ENCODE measurements at regions not wholly inside any gene's neighbourhood (a gene's known extent, or its start where the extent isn't known, plus 50 kb on each side); places are given as distances from the start of the nearest gene placed in this dataset.
A peak's percentile ranks its signal among the peaks of the same experiment; 100 is the strongest.

GRCh38 chr1:22216966-22217365, 74.1 kb upstream of the WNT4 start:
- in situ Hi-C loops (cut with HindIII; ENCODE audit: low pct_unique_long_range_greater_than_20kb, low sequenced_read_pairs) = no loop called here
- no peak for DNase-seq (ENCODE audit: low read depth)

DNA sequence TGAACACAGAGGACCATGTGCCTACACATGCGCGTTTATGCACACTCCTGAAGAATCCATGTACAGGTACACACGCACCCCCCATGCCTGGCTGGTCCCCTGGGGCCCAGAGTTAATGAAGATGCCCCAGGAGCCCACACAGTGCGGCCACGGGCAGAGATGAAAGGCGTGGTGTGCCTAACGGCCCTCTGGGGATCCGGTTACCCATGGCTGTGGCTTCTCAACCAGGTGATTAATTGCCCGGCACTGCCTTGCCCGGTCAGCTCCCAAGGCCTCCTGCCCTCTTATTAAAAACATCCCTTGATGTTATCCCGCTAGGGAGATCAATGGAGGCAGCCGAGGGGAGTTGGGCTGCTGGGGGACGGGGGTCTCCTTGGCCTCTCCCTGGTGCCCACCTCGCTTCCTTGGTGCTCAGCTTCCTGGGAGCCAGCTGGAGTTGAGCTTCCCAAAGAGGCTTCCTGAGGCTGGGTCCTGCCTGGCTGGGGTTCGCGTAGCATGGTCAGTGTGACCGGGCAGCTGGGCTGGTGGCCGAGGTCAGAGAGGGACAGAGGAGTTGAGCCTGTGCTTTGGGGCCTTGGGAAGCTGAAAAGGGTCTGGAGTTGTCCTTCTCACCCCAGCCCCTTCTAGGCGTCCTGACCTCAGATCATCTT, 75.0 kb upstream of the WNT4 start:
- no peak for DNase-seq (ENCODE audit: low read depth)
- in situ Hi-C loops (cut with HindIII; ENCODE audit: low pct_unique_long_range_greater_than_20kb, low sequenced_read_pairs) = no loop called here

GRCh38 chr1:22218618-22219250, 75.8 kb upstream of the WNT4 start:
- in situ Hi-C loops (cut with HindIII; ENCODE audit: low pct_unique_long_range_greater_than_20kb, low sequenced_read_pairs) = no loop called here
- DNase-seq (ENCODE audit: low read depth) = no peak

GRCh38 chr1:22221233-22221780, 78.4 kb upstream of the WNT4 start:
- in situ Hi-C loops (cut with HindIII; ENCODE audit: low pct_unique_long_range_greater_than_20kb, low sequenced_read_pairs) = no loop called here

DNA sequence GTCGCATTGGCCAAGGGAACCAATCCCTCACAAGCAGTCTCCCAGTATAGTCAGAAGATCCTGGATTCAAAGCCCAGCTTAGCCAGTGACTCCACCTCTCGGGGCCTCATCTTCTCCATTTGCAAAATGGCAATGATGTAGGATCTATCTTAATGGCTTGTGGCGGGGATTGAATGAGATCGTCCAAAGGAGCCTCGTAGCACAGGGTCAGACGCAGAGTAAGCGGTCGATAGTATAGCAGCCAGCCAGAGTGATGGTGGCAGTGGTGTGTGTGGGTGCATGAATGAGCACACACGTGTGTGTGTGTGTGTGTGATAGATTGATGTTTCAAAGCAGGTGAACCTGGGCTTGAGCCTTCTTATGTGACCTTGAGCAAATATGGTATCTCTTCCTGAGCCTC, 79.8 kb upstream of the WNT4 start:
- in situ Hi-C loops (cut with HindIII; ENCODE audit: low pct_unique_long_range_greater_than_20kb, low sequenced_read_pairs) = no loop called here
- no peak for DNase-seq (ENCODE audit: low read depth)

More at GRCh38 chr1:22221233-22221780, 78.4 kb upstream of the WNT4 start:
- DNase-seq (ENCODE audit: low read depth) = no peak

- in situ Hi-C loops (cut with HindIII; ENCODE audit: low pct_unique_long_range_greater_than_20kb, low sequenced_read_pairs) = no loop called here
- DNase-seq (ENCODE audit: low read depth) = no peak
These were observed 80.3 kb upstream of the WNT4 start for GRCh38 chr1:22223176-22223575.

DNA sequence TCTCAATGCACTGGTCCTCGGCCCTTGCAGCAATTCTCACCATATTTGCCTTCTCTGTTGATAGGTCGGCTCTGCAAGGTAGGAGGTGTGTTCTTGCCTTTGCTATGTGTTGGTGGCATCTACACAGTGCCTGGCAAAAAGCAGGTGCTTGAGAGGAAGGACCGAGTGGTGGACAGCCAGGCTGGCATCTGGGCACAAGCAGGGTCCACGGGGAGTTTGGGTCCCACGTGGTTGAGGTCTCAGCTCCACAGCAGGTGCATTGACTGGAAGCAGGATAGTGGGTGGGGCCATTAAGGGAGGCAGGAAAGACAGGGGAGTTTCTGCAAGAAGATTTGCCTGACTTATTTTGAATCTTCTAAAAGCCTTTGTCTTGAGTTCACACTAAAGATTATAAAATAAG, 81.2 kb upstream of the WNT4 start:
- in situ Hi-C loops (cut with HindIII; ENCODE audit: low pct_unique_long_range_greater_than_20kb, low sequenced_read_pairs) = no loop called here

DNA sequence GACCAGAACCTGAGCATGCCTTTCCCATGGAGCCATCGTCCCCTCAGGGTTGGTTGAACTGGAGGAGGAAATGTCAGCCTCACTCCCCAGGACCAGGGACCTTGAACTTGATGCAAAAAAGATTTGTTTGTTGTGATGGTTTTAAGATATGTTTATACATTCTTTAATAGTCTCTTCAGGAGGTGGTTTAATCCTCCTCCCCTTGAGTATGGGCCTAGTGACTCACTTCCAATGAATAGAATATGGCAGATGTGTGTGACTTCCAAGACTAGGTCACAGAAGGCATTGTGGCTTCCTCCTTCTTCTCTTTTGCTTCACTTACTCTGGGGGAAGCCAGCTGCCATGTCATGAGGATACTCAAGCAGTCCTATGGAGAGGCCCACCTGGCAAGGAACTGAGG, 81.7 kb upstream of the WNT4 start:
- in situ Hi-C loops (cut with HindIII; ENCODE audit: low pct_unique_long_range_greater_than_20kb, low sequenced_read_pairs) = no loop called here
- no peak for DNase-seq (ENCODE audit: low read depth)

More for the DNA sequence above, 81.2 kb upstream of the WNT4 start:
- DNase-seq (ENCODE audit: low read depth) = no peak

- DNase-seq (ENCODE audit: low read depth) = no peak
- in situ Hi-C loops (cut with HindIII; ENCODE audit: low pct_unique_long_range_greater_than_20kb, low sequenced_read_pairs) = no loop called here
These were observed 83.1 kb upstream of the WNT4 start for GRCh38 chr1:22225858-22226589.

DNA sequence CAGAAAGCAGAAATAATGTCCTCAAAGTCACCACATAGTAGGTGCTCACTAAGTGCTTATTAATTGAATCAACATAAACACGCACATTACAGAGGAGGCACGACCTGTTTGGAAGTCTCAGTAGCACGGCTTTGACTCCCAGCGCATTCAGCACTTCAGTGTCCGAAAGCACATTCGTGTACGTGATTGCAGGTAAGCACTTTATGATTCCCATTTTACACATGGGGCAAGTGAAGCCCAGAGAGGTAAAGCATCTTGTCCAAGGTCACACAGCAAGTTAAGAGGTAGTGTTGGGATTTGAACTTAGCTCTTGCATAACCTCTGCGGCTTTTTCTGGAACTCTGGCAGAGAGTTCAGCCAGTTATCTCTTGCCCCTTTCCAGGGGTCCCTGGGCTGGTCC, 85.2 kb upstream of the WNT4 start:
- no peak for DNase-seq (ENCODE audit: low read depth)
- in situ Hi-C loops (cut with HindIII; ENCODE audit: low pct_unique_long_range_greater_than_20kb, low sequenced_read_pairs) = no loop called here

GRCh38 chr1:22228505-22228911, 85.6 kb upstream of the WNT4 start:
- in situ Hi-C loops (cut with HindIII; ENCODE audit: low pct_unique_long_range_greater_than_20kb, low sequenced_read_pairs) = no loop called here
- DNase-seq (ENCODE audit: low read depth) = peak; percentile 12

- in situ Hi-C loops (cut with HindIII; ENCODE audit: low pct_unique_long_range_greater_than_20kb, low sequenced_read_pairs) = no loop called here
- DNase-seq (ENCODE audit: low read depth) = peak; percentile 77
These were observed 86.5 kb upstream of the WNT4 start for GRCh38 chr1:22229379-22229778.

- no peak for DNase-seq (ENCODE audit: low read depth)
- in situ Hi-C loops (cut with HindIII; ENCODE audit: low pct_unique_long_range_greater_than_20kb, low sequenced_read_pairs) = no loop called here
These were observed 88.2 kb upstream of the WNT4 start for GRCh38 chr1:22231068-22231593.

DNA sequence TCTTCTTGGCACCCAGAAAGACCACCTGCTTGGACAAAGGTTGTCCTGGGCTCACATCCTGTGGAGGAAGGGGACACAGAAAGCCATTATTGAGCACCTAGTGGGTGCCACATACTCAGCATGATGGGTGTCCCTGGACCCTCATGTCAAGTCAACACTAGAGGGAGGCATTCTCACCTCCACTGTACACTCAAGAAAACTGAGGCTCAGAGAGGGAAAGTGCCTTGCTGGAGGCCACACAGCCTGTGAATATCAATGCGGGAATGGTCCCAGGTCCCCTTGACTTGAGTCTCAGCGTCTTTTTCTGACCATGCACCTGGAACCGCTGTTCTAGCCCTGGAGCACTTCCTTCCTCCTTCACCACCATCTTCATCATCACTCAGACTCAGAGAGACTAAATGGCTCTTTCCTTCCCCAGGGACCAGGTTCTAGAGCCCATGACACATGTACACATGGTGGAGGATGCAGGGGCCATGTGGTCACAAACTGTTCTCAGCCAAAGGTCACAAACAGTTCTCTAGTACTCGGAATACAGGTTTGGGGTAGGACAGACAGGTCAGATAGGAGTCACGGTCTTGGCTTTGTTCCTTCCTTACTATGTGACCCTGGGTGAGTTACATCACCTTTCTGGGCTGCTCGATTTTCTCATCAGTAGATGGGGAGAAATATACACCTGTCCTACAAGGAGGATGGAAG, 89.2 kb upstream of the WNT4 start:
- in situ Hi-C loops (cut with HindIII; ENCODE audit: low pct_unique_long_range_greater_than_20kb, low sequenced_read_pairs) = no loop called here
- DNase-seq (ENCODE audit: low read depth) = no peak

- DNase-seq (ENCODE audit: low read depth) = no peak
- in situ Hi-C loops (cut with HindIII; ENCODE audit: low pct_unique_long_range_greater_than_20kb, low sequenced_read_pairs) = no loop called here
These were observed 90.3 kb upstream of the WNT4 start for GRCh38 chr1:22233222-22233621.

- in situ Hi-C loops (cut with HindIII; ENCODE audit: low pct_unique_long_range_greater_than_20kb, low sequenced_read_pairs) = no loop called here
These were observed 91.7 kb upstream of the WNT4 start for GRCh38 chr1:22234476-22235030.

DNA sequence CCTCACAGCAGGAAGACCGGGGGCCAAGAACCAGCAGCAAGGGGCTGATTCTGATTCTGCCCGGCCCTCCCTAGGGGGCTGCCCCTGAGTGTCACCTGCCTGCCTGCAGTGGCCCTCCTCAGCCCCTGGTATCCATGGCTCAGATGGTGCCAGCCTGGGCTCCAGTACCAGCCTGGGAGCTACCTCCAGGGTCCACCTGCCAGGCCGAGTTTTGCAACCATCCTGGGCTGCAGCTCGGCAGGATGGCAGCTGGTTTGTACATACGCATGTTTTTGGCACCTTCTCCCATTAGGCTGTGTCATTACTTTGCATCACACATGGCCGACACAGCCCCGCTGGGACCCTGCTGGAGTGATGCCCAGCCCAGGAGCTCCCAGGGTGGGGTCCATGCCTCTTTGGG, 93.3 kb upstream of the WNT4 start:
- no peak for DNase-seq (ENCODE audit: low read depth)
- in situ Hi-C loops (cut with HindIII; ENCODE audit: low pct_unique_long_range_greater_than_20kb, low sequenced_read_pairs) = no loop called here

More at GRCh38 chr1:22234476-22235030, 91.7 kb upstream of the WNT4 start:
- DNase-seq (ENCODE audit: low read depth) = no peak

DNA sequence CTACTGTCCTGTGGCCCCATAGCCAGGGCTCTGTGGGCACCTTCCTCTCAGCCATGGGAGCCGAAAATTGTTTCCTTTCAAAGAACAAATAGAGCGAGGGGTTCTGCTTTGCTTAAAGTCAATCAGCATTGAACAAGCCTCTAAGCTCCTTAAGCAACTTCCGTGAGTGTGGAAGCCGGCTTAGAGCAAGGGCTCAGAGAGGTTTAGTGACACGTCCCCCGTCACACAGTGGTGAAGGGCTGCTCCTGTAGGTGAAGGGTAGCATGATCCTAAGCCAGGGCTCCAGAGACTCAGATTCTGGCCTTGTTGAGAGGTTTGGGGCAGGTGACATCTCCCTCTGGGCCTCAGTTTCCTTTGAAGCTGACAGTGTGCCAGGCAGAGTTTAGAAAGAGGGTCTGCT, 94.0 kb upstream of the WNT4 start:
- in situ Hi-C loops (cut with HindIII; ENCODE audit: low pct_unique_long_range_greater_than_20kb, low sequenced_read_pairs) = no loop called here
- no peak for DNase-seq (ENCODE audit: low read depth)
